HG03378 (cell line): ENCODE measurements at regions not wholly inside any gene's neighbourhood (a gene's known extent, or its start where the extent isn't known, plus 50 kb on each side); places are given as distances from the start of the nearest gene placed in this dataset.
"Not testable (repeated sequence)": the region's sequence is repeated elsewhere in the genome, so short reads cannot be mapped to it uniquely, and the experiment has no call there.

Experiments used
- ATAC-seq: cut with Tn5 transposase; IDR thresholded peaks from one replicate; pipeline ENCODE4 v1.9.1; 2021; ENCODE audit warnings: mild to moderate bottlenecking, moderate library complexity; ENCODE audit not compliant: unreplicated experiment

DNA sequence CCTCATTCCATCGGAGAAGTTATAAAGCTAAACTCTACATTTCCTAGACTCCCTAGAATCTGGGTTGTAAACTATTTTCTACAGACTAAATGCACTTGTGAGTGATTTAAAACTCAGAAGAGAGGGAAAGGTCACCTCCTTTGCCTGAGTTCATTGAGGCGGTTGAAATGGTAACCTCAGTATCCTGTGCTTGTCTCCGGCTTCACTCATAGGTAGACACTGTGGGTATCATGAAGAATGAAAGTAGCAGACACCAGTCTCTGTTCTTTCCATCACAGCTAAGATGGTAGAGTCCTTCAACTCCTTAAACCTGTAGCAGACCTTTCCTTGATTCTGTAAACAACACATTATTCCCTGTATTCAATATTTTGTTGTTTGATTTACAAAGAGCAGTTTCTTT lies 291.3 kb upstream of the ANKRD50 start:
- ATAC-seq: no peak

GRCh38 chr4:124997991-124998390 lies 285.5 kb upstream of the ANKRD50 start:
- ATAC-seq: no peak

DNA sequence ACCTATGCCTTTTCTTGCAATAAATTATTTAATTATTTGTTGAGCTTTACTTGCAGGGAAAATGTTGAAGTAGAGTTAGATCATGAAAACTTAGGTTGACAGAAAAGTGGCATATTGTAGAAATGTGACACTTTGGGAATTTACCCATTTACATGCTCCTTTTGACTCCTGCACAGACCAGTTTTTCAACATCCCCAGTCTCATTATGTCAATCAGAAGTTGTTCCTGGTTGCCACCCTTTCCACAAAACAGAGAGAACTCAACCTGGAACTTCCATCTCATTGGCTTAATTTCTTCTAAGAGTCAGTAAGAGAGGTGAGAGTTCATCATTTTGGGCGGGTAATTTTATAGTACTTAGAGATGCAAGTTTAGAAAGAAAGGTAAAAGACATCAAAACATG lies 284.6 kb upstream of the ANKRD50 start:
- ATAC-seq: no peak

- ATAC-seq: no peak
Measured at GRCh38 chr4:124993838-124994237, 281.3 kb upstream of the ANKRD50 start.

DNA sequence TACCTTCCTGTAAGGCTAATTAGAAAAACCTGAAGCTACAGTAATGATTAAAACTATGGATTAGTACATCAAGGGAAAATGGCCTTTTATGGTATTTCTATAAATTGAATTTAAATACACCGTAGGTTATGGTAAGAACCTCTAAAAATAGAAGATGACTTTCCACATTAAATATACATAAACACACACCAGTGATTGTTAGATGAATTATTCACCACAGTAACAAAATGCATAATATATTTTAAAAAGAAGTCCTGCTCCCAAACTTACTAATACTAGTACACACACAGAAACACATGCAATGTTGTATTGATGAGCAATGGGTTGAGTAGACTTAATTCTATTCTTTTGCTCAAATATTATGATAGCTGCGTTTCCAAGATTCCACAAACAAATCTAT lies 277.9 kb upstream of the ANKRD50 start:
- no peak for ATAC-seq

DNA sequence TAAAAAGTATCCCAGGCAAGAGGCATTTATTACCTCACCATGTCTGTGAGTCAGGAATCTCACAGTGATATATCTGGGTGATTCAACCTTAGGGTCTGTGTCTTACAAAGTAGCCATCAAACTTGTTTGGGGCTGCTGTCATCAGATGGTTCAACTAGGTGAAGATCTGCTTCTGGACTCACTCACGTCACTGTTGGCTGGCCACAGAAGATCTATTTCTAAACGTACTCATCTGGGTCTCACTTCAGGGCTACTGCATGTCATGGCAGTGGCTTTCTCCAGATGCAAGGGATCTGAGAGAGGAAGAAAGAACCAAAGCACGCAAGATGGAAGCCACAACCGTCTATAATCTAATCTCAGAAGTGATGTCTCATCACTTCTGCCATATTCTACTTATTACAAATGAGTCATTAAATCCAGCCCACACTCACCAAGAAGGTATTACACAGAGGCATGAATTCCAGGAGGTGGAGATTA lies 267.8 kb upstream of the ANKRD50 start:
- no peak for ATAC-seq

DNA sequence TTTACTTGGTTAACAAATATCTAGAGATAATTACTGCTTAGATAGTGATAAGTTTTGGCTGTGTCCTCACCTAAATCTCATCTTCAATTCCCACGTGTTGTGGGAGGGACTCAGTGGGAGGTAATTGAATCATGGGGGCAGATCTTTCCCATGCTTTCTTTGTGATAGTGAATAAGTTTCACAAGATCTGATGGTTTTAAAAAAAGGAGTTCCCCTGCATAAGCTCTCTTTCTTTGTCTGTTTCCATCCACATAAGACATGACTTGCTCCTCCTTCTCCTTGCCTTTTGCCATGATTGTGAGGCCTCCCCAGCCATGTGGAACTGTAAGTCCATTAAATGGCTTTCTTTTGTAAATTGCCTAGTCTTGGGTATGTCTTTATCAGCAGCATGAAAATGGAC lies 266.0 kb upstream of the ANKRD50 start:
- ATAC-seq: not testable (repeated sequence)

GRCh38 chr4:124977045-124977444 lies 264.5 kb upstream of the ANKRD50 start:
- ATAC-seq: no peak

- ATAC-seq: no peak
Measured at GRCh38 chr4:124974152-124974551, 261.6 kb upstream of the ANKRD50 start.

DNA sequence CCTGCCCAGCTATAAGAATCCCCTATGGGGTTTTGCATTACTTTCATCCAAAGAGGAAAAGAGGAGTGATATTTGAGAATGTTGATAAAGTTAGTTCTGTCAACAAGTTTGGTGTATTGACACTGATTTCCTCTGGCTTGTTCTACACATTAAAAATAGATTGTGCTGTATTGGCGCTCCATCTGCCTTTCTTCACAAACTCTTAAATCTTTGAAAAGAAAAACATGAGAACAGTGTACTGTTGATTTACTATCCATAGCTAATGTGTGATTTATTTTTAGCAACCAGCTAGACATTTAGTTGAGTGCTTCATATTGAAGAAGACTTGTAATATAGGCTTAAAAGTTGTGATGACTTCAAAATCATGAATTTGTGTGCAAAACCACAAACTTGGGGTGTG lies 261.2 kb upstream of the ANKRD50 start:
- ATAC-seq: no peak

DNA sequence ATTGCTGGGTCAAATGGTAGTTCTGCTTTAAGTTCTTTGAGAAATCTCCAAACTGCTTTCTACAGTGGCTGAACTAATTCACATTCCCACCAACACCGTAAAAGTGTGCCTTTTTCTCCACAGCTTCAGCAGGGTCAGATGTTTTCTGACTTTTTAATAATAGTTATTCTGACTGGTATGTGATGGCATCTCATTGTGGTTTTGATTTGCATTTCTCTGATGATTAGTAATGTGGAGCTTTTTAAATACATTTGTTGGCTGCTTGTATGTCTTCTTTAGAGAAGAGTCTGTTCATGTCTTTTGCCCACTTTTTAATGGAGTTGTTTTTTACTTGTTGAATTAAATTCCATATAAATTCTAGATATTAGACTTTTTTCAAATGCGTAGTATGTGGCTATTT lies 257.5 kb upstream of the ANKRD50 start:
- ATAC-seq: no peak

- ATAC-seq: no peak
Measured at GRCh38 chr4:124965497-124965891, 253.0 kb upstream of the ANKRD50 start.

DNA sequence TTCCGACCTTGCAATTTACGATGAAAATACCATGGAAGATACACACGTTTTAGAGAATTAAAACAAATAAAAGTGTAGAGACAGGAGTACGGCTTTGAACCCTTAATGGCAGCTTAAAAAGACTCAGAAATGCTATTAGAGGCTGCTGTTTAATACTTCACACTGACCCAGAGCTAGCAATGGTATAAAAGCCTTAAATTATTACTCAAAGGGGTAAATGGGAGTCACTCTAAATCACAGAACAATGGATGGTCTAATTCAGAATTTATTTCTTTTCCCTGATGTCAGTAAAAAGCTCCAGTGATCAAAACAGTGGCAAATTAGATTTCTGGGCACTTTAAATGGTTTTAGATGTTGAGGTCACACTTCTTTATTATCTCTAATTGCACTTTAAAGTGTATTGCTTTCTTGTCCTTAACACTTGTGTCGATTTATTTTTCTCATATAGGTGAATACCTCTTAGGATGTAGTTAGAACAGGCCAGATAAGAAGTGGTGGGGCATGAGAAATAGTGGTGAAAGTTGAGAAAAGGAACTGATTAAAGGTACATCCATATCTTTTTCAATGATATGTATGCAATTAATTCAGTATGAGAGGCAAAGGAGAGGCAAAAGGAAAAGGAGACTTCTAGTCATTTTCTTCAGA lies 252.4 kb upstream of the ANKRD50 start:
- ATAC-seq: no peak

GRCh38 chr4:124964251-124964650 lies 251.7 kb upstream of the ANKRD50 start:
- ATAC-seq: no peak

- ATAC-seq: no peak
Measured at GRCh38 chr4:124961138-124961750, 248.7 kb upstream of the ANKRD50 start.

DNA sequence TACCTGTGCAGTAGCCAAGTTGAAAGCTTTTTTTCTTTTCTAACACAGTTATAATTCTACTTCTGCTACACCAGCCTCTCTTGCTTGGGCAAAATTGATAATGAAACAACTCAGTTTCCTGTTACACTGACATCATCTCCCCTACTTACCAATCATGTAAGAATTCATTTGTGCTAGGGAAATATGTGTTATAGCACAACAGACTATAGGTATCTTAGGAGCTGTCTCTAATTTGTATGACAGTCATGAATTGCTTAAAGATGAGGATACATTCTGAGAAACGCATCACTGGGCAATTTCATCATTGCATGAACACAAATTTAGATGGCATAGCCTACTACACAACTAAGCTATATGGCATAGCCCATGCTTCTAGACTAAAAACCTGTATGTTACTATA lies 246.3 kb upstream of the ANKRD50 start:
- no peak for ATAC-seq

GRCh38 chr4:124955476-124955875 lies 242.9 kb upstream of the ANKRD50 start:
- no peak for ATAC-seq

GRCh38 chr4:124954046-124954445 lies 241.5 kb upstream of the ANKRD50 start:
- no peak for ATAC-seq

- no peak for ATAC-seq
Measured at GRCh38 chr4:124953486-124953885, 241.0 kb upstream of the ANKRD50 start.

GRCh38 chr4:124953061-124953460 lies 240.5 kb upstream of the ANKRD50 start:
- ATAC-seq: no peak

DNA sequence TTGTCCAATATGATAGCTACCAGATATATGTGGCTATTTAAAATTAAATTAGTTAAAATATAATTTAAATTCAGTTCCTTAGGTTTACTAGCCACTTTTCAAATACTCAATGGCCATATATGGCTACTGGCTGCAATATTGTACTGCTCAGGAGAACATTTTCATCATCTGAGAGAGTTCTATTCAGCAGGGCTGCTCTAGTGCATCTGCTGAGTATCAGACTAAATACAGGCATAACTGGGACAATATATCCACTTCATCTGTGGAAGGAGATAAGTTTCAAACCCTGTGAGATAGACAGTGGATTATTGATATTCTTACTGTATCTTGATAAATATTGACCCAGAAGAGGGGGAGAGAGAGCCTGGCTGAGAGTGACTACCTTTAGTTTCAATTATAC lies 240.1 kb upstream of the ANKRD50 start:
- ATAC-seq: no peak

- no peak for ATAC-seq
Measured at GRCh38 chr4:124948976-124949597, 236.6 kb upstream of the ANKRD50 start.
